HL-60/S4 (cell line): ENCODE measurements at regions not wholly inside any gene's neighbourhood (a gene's known extent, or its start where the extent isn't known, plus 50 kb on each side); places are given as distances from the start of the nearest gene placed in this dataset.

ENCODE experiments used
- in situ Hi-C: fragments of 300-500 bp; cut with MboI; formaldehyde crosslinking; loops from 2 replicates; pipeline ENCODE4 v1.14.3; 2022; ENCODE audit warnings: low sequenced_read_pairs

- in situ Hi-C loops, result no loop called here
These were observed 430.7 kb upstream of the ADAMTS5 start for GRCh38 chr21:27397578-27397977.

- in situ Hi-C loops, result no loop called here
These were observed 426.8 kb upstream of the ADAMTS5 start for GRCh38 chr21:27393726-27394125.

GRCh38 chr21:27391990-27392389 lies 425.1 kb upstream of the ADAMTS5 start:
- in situ Hi-C loops, result no loop called here

- in situ Hi-C loops, result no loop called here
These were observed 423.5 kb upstream of the ADAMTS5 start for GRCh38 chr21:27390384-27390783.

DNA sequence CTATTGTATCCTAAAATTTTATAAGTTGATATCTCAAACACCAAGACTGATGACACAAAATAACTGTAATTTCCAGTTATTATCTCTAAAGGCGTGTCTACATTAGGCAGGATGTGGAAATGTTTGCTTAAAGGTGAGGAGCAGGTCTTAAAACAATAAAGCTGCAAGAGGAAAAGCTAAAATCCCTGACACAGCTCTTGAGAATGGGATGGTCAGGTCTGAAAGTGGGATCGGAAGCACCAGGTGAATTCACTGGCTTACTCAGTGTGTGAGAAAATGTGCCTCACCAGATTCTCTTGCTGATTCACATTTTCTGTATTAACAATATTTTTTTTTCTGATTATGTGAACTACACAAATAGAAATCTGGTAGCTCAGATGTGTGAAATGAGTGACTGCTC lies 421.9 kb upstream of the ADAMTS5 start:
- in situ Hi-C loops, result no loop called here

DNA sequence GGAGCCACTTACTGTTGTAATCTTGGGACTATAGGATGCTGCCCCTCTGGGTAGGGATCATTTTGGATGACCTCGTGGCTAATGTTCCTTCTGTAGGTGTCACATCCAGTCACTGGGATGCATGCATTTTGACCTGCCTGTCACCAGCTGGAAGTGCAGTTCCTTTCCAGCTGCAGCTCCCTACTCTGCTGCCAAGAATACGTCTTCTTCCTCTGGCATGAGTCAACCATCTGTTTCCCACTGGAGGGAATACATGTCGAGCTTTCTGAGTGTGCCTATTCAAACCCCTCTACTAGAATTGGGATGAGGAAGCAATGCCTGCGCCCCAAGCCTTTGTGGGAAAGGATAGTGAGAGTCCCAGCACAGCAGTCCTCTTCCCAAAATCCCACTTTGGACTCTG lies 415.5 kb upstream of the ADAMTS5 start:
- in situ Hi-C loops, result no loop called here

- in situ Hi-C loops, result no loop called here
These were observed 413.4 kb upstream of the ADAMTS5 start for GRCh38 chr21:27380303-27380702.

- in situ Hi-C loops, result no loop called here
These were observed 412.5 kb upstream of the ADAMTS5 start for GRCh38 chr21:27379354-27379753.

DNA sequence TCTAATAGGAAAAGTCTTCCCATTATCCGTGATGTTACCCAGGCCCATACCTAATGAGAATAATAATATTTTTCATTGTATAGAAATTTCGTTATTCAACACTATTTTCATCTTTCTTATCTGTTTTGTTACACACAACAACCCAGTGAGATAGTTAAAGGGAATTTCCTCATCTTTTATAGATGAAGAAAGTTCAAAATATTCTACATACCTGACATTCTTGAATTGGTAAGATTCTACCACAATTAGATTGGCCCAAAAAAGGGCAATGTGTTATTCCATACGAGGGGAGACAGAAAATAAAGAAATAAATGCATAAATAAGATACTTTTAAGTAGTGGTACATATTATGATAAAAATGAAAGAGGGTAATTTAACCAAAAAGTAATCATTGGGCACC lies 405.5 kb upstream of the ADAMTS5 start:
- in situ Hi-C loops, result no loop called here

GRCh38 chr21:27371975-27372331 lies 405.1 kb upstream of the ADAMTS5 start:
- in situ Hi-C loops, result no loop called here

DNA sequence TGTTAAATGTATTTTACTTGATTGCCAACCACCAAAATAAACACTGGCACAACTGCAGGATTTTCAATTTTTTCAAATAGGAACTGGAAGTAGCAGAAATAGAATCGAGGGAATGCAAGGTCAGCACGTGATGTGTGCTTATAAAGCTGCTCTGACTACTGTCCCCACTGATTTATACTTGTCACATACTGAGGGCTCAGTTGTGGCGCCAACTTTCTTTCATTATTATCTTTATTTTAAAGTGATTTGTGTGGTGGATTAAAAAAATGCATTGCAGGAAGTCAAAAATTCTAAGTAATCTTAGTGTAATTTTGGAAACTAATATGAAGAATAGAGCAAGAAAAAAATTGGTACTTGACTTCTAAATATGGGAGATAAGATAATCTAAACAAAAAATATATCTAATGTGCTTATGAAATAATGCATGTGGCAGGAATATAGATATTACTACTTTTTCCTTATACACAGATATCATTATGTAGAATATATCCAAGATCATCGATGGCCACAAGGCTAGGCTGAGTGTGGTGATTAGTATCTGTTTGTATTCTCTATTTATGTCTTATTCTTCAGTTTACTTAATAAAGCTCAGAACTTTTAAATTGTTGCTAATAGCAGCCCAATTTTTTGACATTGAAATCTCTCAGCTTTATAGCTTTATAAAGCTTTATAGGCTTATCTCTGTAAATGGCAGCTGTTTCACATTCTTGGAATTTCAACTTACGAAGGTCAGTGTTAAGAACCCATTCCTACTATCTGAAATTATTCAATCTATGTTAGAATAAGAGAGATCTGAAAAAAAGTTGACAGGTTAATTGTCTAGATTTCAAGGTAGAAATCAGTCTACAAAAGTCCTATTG lies 404.5 kb upstream of the ADAMTS5 start:
- in situ Hi-C loops, result no loop called here

DNA sequence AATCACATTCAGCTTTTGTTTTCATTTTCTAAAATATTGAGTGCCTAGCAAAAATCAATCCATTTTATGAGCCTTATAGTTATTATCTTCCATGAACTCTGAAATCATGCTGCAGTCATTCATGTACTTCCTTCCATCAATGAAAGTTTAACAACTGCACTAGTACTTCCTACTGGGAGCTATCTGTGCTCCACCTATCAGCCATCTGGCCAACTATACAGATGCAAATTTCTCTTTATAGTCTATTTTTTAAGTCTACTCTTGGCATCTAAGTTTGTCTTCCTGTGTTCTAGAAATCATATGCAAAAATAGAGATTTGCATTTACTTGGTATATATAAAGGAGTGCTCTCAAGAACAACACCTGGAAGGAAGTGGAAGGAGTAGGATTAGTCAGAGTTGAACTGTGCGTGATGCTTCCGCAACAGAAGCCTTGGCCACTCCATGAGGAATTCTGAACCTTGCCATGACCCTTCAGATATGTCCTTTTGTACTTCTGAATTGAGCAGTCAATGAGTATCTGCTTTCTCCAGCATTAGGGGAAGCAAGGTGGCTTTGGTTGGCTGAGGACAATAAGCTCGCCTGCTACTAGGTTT lies 403.2 kb upstream of the ADAMTS5 start:
- in situ Hi-C loops, result no loop called here

- in situ Hi-C loops, result no loop called here
These were observed 402.3 kb upstream of the ADAMTS5 start for GRCh38 chr21:27369234-27369633.

GRCh38 chr21:27366646-27367235 lies 399.9 kb upstream of the ADAMTS5 start:
- in situ Hi-C loops, result no loop called here

DNA sequence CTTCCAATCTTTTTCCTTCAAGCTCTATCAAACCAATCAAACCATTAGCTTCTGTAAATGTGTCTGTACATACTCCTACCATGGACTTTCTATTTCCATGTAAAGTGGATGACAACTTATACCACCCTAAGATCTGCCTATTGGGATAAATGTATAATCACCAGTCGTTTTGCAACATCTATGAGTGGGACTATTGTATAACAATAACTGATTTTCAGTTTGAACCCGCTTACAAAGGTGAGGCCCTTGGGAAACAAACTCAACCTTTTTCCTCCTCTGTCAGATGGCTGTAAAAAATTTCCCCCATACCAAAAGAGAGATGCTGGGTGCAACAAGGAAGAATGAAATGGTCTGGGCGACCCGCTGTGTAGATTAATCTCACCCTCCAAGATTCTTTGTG lies 399.1 kb upstream of the ADAMTS5 start:
- in situ Hi-C loops, result no loop called here

DNA sequence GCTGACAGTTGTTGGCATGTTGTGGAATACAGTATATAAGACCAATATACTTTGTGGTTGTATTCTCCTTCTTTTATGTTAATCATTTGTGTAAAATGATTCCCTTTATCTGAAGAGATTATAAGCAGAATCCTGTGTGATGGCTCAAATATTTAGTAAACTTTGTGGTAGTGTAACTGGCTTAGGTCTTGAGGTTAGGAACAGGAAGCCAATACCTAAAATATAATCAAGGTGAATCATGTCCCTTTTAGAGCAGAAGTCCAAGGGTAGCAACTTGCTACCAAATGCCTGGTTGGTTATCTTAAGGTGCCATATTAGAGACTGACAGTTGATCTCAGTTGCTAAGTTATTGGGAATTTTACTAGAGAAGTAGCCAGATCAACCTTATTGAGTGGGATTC lies 398.5 kb upstream of the ADAMTS5 start:
- in situ Hi-C loops, result no loop called here

DNA sequence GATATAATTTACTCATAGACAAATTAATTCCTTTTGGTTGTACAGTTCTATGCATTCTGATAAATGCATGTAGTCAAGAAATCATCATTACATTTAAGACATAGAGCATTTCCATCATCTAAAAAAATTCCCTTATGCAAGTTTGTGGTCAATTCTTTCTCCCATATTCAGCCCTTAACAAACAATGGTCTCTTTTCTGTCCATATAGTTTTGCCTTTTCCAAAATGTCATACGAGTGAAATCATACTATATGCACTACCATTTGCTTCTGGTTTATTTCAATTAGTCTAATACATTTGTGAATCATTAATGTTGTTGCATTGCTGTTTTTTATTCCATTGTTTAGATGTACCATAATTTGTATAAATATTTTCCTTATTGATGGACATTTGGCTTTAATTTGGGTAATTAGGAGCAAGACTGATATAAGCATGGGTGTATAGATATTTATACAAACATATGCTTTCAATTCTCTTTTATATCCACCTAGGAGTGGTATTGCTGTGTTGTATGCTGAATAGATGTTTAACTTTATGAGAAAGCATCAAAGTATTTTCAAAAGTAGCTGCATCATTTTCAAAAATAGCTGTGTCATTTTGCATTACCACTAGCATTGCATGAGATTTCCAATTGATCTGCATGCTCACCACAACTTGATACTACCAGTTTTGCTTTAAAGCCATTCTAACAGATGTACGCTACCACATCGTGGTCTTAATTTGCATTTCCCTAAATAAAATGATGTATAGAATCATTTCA lies 397.0 kb upstream of the ADAMTS5 start:
- in situ Hi-C loops, result no loop called here

DNA sequence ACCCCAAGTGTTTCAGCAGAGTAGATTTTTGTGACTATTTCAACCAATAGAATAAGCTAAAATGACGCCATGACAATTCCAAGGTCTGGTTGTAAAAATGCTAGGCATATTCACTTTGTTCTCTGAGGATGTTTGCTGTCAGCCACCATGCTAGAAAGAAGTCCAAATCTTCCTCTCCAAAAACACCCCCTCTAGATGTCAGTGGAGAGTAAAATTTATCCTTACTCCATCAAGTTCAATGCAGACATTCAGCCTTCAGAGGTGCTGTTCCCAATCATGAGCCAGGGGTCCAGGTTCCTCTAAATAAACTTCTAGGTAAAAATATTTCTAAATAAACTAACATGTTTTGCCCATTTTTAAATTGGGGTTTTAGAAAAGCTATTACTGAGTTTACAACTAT lies 395.4 kb upstream of the ADAMTS5 start:
- in situ Hi-C loops, result no loop called here

DNA sequence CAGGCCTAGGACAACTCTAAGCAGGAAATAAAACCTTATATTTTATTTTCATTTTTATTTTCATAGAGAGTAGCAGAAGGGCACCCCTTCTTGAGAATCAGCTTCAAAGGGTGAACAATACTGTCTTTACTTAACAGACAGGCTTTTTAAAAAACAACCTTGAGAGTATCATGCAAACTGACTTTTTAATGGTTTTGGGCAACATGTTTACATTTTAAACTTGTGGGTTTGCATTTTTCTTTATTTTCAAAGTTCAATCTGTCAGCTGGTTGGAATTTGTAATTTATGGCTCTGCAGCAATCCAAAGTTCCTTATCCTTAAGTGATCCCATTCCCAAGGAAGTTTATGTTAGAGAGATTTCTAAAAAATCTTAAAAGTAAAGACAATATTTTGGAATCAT lies 392.3 kb upstream of the ADAMTS5 start:
- in situ Hi-C loops, result no loop called here

DNA sequence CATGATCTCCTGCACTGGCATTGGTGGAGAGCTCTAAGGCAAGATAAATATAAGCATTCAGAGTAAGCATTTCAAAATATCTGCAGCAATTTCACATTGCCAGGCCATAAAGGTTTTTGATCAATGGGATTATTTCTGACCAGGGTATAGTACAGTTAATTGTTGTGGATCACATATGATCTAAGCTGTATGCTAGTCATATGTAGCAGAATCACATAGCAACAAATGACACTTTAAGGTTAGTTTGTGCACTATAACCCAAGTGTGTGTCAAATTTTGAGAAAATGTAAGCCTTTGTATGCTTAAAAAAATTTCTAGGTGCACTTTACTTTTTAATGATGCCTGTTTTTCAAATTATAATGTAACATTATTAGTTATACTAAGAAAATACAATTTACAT lies 386.0 kb upstream of the ADAMTS5 start:
- in situ Hi-C loops, result no loop called here

DNA sequence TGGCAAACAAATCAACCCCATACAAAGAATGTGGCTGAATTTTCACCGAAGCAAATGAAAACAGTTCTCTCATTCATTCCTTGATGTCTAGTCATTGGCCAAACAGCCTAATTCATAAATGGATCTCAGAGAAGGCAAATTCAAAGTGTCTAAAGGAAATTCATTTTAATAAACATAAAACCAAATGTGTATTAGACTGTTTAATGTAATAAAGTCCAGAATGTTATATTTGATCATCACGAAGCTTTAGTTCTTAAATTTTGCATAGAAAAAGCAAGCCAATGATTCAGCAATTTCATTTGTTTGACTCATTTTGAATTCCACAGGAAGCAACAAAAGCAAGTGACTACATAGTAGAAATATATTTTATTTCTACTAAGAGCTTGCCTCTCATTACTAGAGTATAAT lies 379.2 kb upstream of the ADAMTS5 start:
- in situ Hi-C loops, result no loop called here

DNA sequence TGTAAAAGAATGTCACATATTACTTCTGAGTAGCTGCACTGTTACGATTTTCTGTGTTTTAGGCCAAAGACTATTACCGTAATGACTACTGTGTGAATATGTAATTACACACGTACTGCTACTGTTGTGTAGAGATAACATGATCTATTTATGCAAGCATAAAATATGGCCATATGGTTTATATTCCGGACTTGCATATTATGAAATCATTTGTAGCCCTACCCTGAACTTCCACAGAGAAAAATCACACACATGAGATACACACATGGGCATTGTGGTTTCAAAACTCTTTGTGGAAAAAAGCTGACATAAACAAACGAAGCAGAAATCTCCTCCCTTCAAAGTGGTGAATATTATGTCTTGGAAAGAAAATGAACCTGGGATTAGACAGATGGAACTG lies 373.0 kb upstream of the ADAMTS5 start:
- in situ Hi-C loops, result no loop called here
